Epithelial cell of esophagus (primary cell): ENCODE measurements at regions not wholly inside any gene's neighbourhood (a gene's known extent, or its start where the extent isn't known, plus 50 kb on each side); places are given as distances from the start of the nearest gene placed in this dataset.

Experiments used
- DNase-seq: peaks from one replicate; pipeline ENCODE4 v3.0.0; 2010; ENCODE audit warnings: low read depth
- H3K4me3 ChIP-seq: 2 replicates; pipeline ENCODE4 v1.5.1; 2011; ENCODE audit warnings: mild to moderate bottlenecking, low read length, control low read depth
- CTCF ChIP-seq: IDR thresholded peaks from 2 replicates; pipeline ENCODE4 v1.5.1; 2011; ENCODE audit warnings: low read depth, mild to moderate bottlenecking, low read length, control low read depth, inconsistent platforms; ENCODE audit not compliant: insufficient read depth; ENCODE audit errors: missing control alignments

- DNase-seq, result no peak
- no peak for TF ChIP-seq CTCF
- H3K4me3 ChIP-seq, result no peak overlapping the region
Measured at GRCh38 chr3:163936543-163936942, 1141.8 kb downstream of the SI start.

GRCh38 chr3:163935411-163935810 lies 1142.9 kb downstream of the SI start:
- no peak for TF ChIP-seq CTCF
- no peak overlapping the region for H3K4me3 ChIP-seq
- DNase-seq, result no peak

- TF ChIP-seq CTCF, result no peak
- H3K4me3 ChIP-seq, result no peak overlapping the region
- no peak for DNase-seq
Measured at GRCh38 chr3:163929069-163929652, 1149.1 kb downstream of the SI start.

GRCh38 chr3:163927521-163927920 lies 1150.8 kb downstream of the SI start:
- TF ChIP-seq CTCF, result no peak
- no peak overlapping the region for H3K4me3 ChIP-seq
- no peak for DNase-seq

- no peak for DNase-seq
- no peak overlapping the region for H3K4me3 ChIP-seq
- no peak for TF ChIP-seq CTCF
Measured at GRCh38 chr3:163924600-163924999, 1153.7 kb downstream of the SI start.

GRCh38 chr3:163919154-163919553 lies 1159.1 kb downstream of the SI start:
- no peak overlapping the region for H3K4me3 ChIP-seq
- TF ChIP-seq CTCF, result no peak
- peak; percentile 9 for DNase-seq

- peak; percentile 0 for DNase-seq
- no peak overlapping the region for H3K4me3 ChIP-seq
- peak; percentile 16 for TF ChIP-seq CTCF
Measured at GRCh38 chr3:163916596-163917560, 1161.4 kb downstream of the SI start.
